Peyer's patch (tissue), 4 donors: ENCODE measurements at regions not wholly inside any gene's neighbourhood (a gene's known extent, or its start where the extent isn't known, plus 50 kb on each side); places are given as distances from the start of the nearest gene placed in this dataset.

Experiments used
- CTCF ChIP-seq, 6 experiments: fragments of 450-650 bp in 4 of 6; fragments of 200-600 bp in 2 of 6; sonication (generic) in 1 of 6; IDR thresholded peaks; one replicate each; pipeline ENCODE4 v1.5.1; 2017 to 2019; ENCODE audit warnings: antibody characterized with exemption in 6 of 6, mild to moderate bottlenecking in 3 of 6, moderate library complexity in 1 of 6
- POLR2A ChIP-seq, 2 donors: fragments of 450-650 bp; IDR thresholded peaks; one replicate each; pipeline ENCODE4 v1.5.1; 2017; ENCODE audit warnings: antibody characterized with exemption in 2 of 2, mild to moderate bottlenecking in 2 of 2, moderate library complexity in 2 of 2

- TF ChIP-seq CTCF (IDR thresholded peaks at IDR 0.05), result no peak
- TF ChIP-seq POLR2A (IDR thresholded peaks at IDR 0.05), result no peak
These were observed 216.9 kb upstream of the GALNT17 start for GRCh38 chr7:70915067-70915466.
